ENCODE measurements at regions not wholly inside any gene's neighbourhood (a gene's known extent, or its start where the extent isn't known, plus 50 kb on each side); places are given as distances from the start of the nearest gene placed in this dataset.

- H3K27me3 ChIP-seq (ENCODE audit: control insufficient read depth, insufficient read depth, low read length): no peaks in the 10 kb centered on the region; the same call in 1 of the 2 replicates
- no peaks in the 10 kb centered on the region for H3K9me3 ChIP-seq (ENCODE audit: control insufficient read depth, insufficient read depth, low read depth, low read length)
- H3K4me3 ChIP-seq (ENCODE audit: low read depth in 2 of 2, low read length in 2 of 2): no peak overlapping the region
- DNase-seq (ENCODE audit: low read depth, low spot score) (no peak), ATAC-seq (no peak)
- in situ Hi-C loops (cut with HindIII; ENCODE audit: low pct_unique_long_range_greater_than_20kb, low sequenced_read_pairs) (no loop called here), intact Hi-C loops (cut with micrococcal nuclease; ENCODE audit: unreplicated experiment) (no loop called here)
- ChIA-PET POLR2A (no interaction called here), CTCF (no interaction called here)
- no TSS peak for BruUV-seq (replicated peaks)
- H3K4me1 ChIP-seq (ENCODE audit: control insufficient read depth, insufficient read depth, low read length): no peaks in the 10 kb centered on the region
- TF ChIP-seq SIN3A (IDR thresholded peaks at IDR 0.05; ENCODE audit: borderline replicate concordance, insufficient read depth, low read depth, low read length) (no peak), POLR2AphosphoS5 (IDR thresholded peaks at IDR 0.05; ENCODE audit: low read depth, low read length) (no peak), CTCF (IDR thresholded peaks at IDR 0.05) (no peak), TCF7L2 (IDR thresholded peaks at IDR 0.05; ENCODE audit: low read depth, low read length) (no peak), REST (IDR thresholded peaks at IDR 0.05; ENCODE audit: insufficient read depth in 1 of 2, low read depth in 2 of 2, low read length in 1 of 2) (no peak)
- H3K27ac ChIP-seq (ENCODE audit: low read length): no peak overlapping the region
- no peaks in the 10 kb centered on the region for H3K36me3 ChIP-seq (ENCODE audit: control insufficient read depth, insufficient read depth, low read length)
Measured at GRCh38 chr7:112573302-112574039, 92.7 kb downstream of the LSMEM1 start.

GRCh38 chr7:112575864-112576263, 95.1 kb downstream of the LSMEM1 start:
- ChIA-PET CTCF (no interaction called here), POLR2A (no interaction called here)
- Histone ChIP-seq H3K27ac (ENCODE audit: low read length) (no peak overlapping the region), H3K36me3 (ENCODE audit: control insufficient read depth, insufficient read depth, low read length) (no peaks in the 10 kb centered on the region), H3K27me3 (ENCODE audit: control insufficient read depth, insufficient read depth, low read length) (no peaks in the 10 kb centered on the region; the same call in 1 of the 2 replicates), H3K4me1 (ENCODE audit: control insufficient read depth, insufficient read depth, low read length) (no peaks in the 10 kb centered on the region), H3K4me3 (ENCODE audit: low read depth in 2 of 2, low read length in 2 of 2) (no peak overlapping the region), H3K9me3 (ENCODE audit: control insufficient read depth, insufficient read depth, low read depth, low read length) (no peaks in the 10 kb centered on the region)
- BruUV-seq (replicated peaks): no TSS peak
- DNase-seq (ENCODE audit: low read depth, low spot score): no peak
- no peak for TF ChIP-seq TCF7L2 (IDR thresholded peaks at IDR 0.05; ENCODE audit: low read depth, low read length)
- in situ Hi-C loops (cut with HindIII; ENCODE audit: low pct_unique_long_range_greater_than_20kb, low sequenced_read_pairs) (no loop called here), intact Hi-C loops (cut with micrococcal nuclease; ENCODE audit: unreplicated experiment) (no loop called here)
- ATAC-seq: no peak

- Histone ChIP-seq H3K36me3 (ENCODE audit: control insufficient read depth, insufficient read depth, low read length) (no peaks in the 10 kb centered on the region), H3K4me1 (ENCODE audit: control insufficient read depth, insufficient read depth, low read length) (no peaks in the 10 kb centered on the region), H3K4me3 (ENCODE audit: low read depth in 2 of 2, low read length in 2 of 2) (no peak overlapping the region), H3K9me3 (ENCODE audit: control insufficient read depth, insufficient read depth, low read depth, low read length) (no peaks in the 10 kb centered on the region), H3K27me3 (ENCODE audit: control insufficient read depth, insufficient read depth, low read length) (peaks cover 2% of the 10 kb centered on the region), H3K27ac (ENCODE audit: low read length) (no peak overlapping the region)
- no TSS peak for BruUV-seq (replicated peaks)
- DNase-seq (ENCODE audit: low read depth, low spot score): no peak
- CTCF ChIA-PET: no interaction called here
- in situ Hi-C loops (cut with HindIII; ENCODE audit: low pct_unique_long_range_greater_than_20kb, low sequenced_read_pairs): no loop called here
- intact Hi-C loops (cut with micrococcal nuclease; ENCODE audit: unreplicated experiment): no loop called here
- no peak for ATAC-seq
- POLR2A ChIA-PET: no interaction called here
- TF ChIP-seq SIN3A (IDR thresholded peaks at IDR 0.05; ENCODE audit: borderline replicate concordance, insufficient read depth, low read depth, low read length): no peak
- no peak for TF ChIP-seq POLR2AphosphoS5 (IDR thresholded peaks at IDR 0.05; ENCODE audit: low read depth, low read length)
- TF ChIP-seq CTCF (IDR thresholded peaks at IDR 0.05): no peak
- TF ChIP-seq TCF7L2 (IDR thresholded peaks at IDR 0.05; ENCODE audit: low read depth, low read length): no peak
- TF ChIP-seq REST (IDR thresholded peaks at IDR 0.05; ENCODE audit: insufficient read depth in 1 of 2, low read depth in 2 of 2, low read length in 1 of 2): no peak
Measured at GRCh38 chr7:112579388-112579787, 98.6 kb downstream of the LSMEM1 start.

Data from Panc1 (cell line).